Heart right ventricle (tissue), 16 donors: ENCODE measurements at regions not wholly inside any gene's neighbourhood (a gene's known extent, or its start where the extent isn't known, plus 50 kb on each side); places are given as distances from the start of the nearest gene placed in this dataset.
A peak's percentile ranks its signal among the peaks of the same experiment; 100 is the strongest.
"Not testable (repeated sequence)": the region's sequence is repeated elsewhere in the genome, so short reads cannot be mapped to it uniquely, and the experiment has no call there.

Experiments
- ATAC-seq, 8 donors: fragments of 200-7000 bp; cut with Tn5 transposase; one replicate each; pipeline ENCODE4 v1.9.1; 2020; ENCODE audit warnings: mild to moderate bottlenecking in 8 of 8, moderate library complexity in 8 of 8, moderate number of reproducible peaks in 1 of 8
- DNase-seq, 2 donors: peaks; one replicate each; pipeline ENCODE4 v3.0.0-alpha.2; 2020
- H3K27ac ChIP-seq, 10 donors: fragments of 200-600 bp; sonication (generic) in 2 of 10; one replicate each; pipeline versions ENCODE4 v1.5.0 to v1.8.0; 2020 to 2022; ENCODE audit warnings: mild to moderate bottlenecking in 3 of 10
- H3K27me3 ChIP-seq, 7 donors: fragments of 200-600 bp; one replicate each; pipeline ENCODE4 v1.8.0; 2021 to 2022; ENCODE audit warnings: mild to moderate bottlenecking in 2 of 7
- H3K36me3 ChIP-seq, 9 donors: fragments of 200-600 bp; sonication (generic) in 1 of 9; one replicate each; pipeline versions ENCODE4 v1.5.0 to v1.8.0; 2020 to 2022; ENCODE audit warnings: mild to moderate bottlenecking in 2 of 9
- H3K4me1 ChIP-seq, 9 donors: fragments of 200-600 bp; sonication (generic) in 1 of 9; one replicate each; pipeline versions ENCODE4 v1.5.0 to v1.8.0; 2020 to 2022; ENCODE audit warnings: mild to moderate bottlenecking in 4 of 9
- H3K4me3 ChIP-seq, 10 donors: fragments of 200-600 bp; sonication (generic) in 2 of 10; one replicate each; pipeline versions ENCODE4 v1.5.0 to v1.8.0; 2020 to 2022; ENCODE audit warnings: mild to moderate bottlenecking in 7 of 10, moderate library complexity in 2 of 10
- H3K9me3 ChIP-seq, 11 donors: fragments of 200-600 bp in 10 of 11; sonication (generic) in 2 of 11; one replicate each; pipeline versions ENCODE4 v1.5.0 to v1.8.0; 2013 to 2022; ENCODE audit warnings: mild to moderate bottlenecking in 2 of 11, control low read depth in 1 of 11, moderate library complexity in 1 of 11
- CTCF ChIP-seq, 9 donors: fragments of 200-600 bp; sonication (generic) in 2 of 9; IDR thresholded peaks; one replicate each; pipeline versions ENCODE4 v1.5.0 to v1.8.0; 2021 to 2022; ENCODE audit warnings: antibody characterized with exemption in 9 of 9, mild to moderate bottlenecking in 5 of 9, moderate library complexity in 1 of 9
- WGBS, 2 donors: extraction: QIAGEN DNeasy Blood & Tissue Kit; methylation state at CpG; one replicate each; pipeline ENCODE4 v1.1.7; 2013; ENCODE audit warnings: inconsistent platforms in 1 of 2; 5-methylcytosine and 5-hydroxymethylcytosine counted together
- intact Hi-C, 10 donors: fragments of 100-400 bp; cut with DNase I; formaldehyde crosslinking; loops; one replicate each; pipeline versions ENCODE4 v1.11.1 to v1.14.2; 2022
- donor health status: Arrhythmogenic right ventricular cardiomyopathy.
- donor health status: ischemic (EF 13 %, LVEDD 7.1; RV severe dilation, severe dysfunction).
- donor health status: healthy with polysubstance abuse.
- donor health status: DM: no; HTN: yes; CAD: no.
- donor health status: DM: no; HTN: no; CAD: no.
- donor health status: ischemic (EF 25% LVEDD 6.9; RV normal size, moderate dysfunction).
- donor health status: ischemic (EF 25% LVEDD 5.7; RV mildly dilated, moderate dysfunction).
- donor health status: healthy.
- donor health status: DM: yes; HTN: yes; CAD: no.
- donor health status: Ischemic cardiomyopathy.
- donor health status: ischemic (EF 35%, LVEDD 5.7; RV mildly dilated, moderate dysfunction).
- donor health status: nonischemic (EF 11% LVEDD 7.7; RV severe dilation, severe dysfunction).
- donor health status: DM: yes; HTN: yes; CAD: no.
- donor health status: PGD.
- donor health status: ischemic (EF 29% LVEDD 5.4; RV normal size, mild dysfunction).
- donor health status: nonischemic (EF 23%, LVEDD 6.1; RV moderate dilation, normal function).

DNA sequence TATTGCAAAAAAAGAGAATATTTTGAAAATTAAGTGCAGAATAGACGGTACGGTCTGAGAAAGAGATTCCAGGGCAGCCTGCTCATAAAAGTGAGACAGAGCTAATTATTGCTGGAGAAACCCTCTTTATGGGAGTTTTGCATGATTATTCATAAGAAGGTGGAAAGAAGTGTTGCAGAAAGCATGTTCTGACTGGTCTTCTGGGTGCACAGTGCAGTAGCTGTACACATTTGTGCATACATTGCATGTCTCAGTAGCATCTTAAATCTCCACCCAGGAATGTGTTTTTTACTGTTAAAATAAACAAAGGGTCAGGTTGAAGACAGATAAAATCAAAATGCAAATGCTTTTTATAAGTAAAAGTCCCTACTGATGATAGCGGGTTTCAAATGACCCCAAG is 1813.6 kb upstream of the DEFB115 start:
- TF ChIP-seq CTCF (IDR thresholded peaks at IDR 0.05): no peak
- no peak for ATAC-seq
- Histone ChIP-seq H3K9me3 (peaks cover 0 to 1% (median 0%) of the 10 kb centered on the region in 11 donors), H3K4me1 (peaks cover 0 to 2% (median 0%) of the 10 kb centered on the region in 9 donors), H3K27me3 (peaks cover 0 to 29% (median 5%) of the 10 kb centered on the region in 7 donors), H3K27ac (no peak overlapping the region), H3K4me3 (no peak overlapping the region), H3K36me3 (no peaks in the 10 kb centered on the region)
- 52 to 74% methylated on average over 3 of the region's 3 CpGs for WGBS, 2 donors
- DNase-seq: no peak
- intact Hi-C loops: no loop called here

GRCh38 chr20:29445050-29445907 is 1812.2 kb upstream of the DEFB115 start:
- Histone ChIP-seq H3K27ac (peak overlapping the region in 3 of 10 donors; percentile 22 to 66 (median 54)), H3K4me3 (peak overlapping the region in 7 of 10 donors; percentile 8 to 48 (median 37)), H3K27me3 (peaks cover 0 to 29% (median 5%) of the 10 kb centered on the region in 7 donors), H3K9me3 (peaks cover 0 to 13% (median 0%) of the 10 kb centered on the region in 11 donors)
- H3K4me1 ChIP-seq, H3K36me3 ChIP-seq, intact Hi-C loops: not testable (repeated sequence)
- DNase-seq: peak; percentile 51 to 85
- ATAC-seq: peak; percentile 99 to 100 (median 100)
- 21 to 30% methylated on average over 28 of the region's 28 CpGs for WGBS, 2 donors

- H3K36me3 ChIP-seq, H3K4me1 ChIP-seq, DNase-seq, ATAC-seq, H3K4me3 ChIP-seq, H3K27ac ChIP-seq, intact Hi-C loops: not testable (repeated sequence)
- Histone ChIP-seq H3K9me3 (peaks cover 0 to 13% (median 0%) of the 10 kb centered on the region in 11 donors), H3K27me3 (peaks cover 0 to 29% (median 5%) of the 10 kb centered on the region in 7 donors)
- 39 to 43% methylated on average over 42 to 52 of the region's 52 CpGs for WGBS, 2 donors
Measured at GRCh38 chr20:29447517-29448484, 1809.7 kb upstream of the DEFB115 start.

DNA sequence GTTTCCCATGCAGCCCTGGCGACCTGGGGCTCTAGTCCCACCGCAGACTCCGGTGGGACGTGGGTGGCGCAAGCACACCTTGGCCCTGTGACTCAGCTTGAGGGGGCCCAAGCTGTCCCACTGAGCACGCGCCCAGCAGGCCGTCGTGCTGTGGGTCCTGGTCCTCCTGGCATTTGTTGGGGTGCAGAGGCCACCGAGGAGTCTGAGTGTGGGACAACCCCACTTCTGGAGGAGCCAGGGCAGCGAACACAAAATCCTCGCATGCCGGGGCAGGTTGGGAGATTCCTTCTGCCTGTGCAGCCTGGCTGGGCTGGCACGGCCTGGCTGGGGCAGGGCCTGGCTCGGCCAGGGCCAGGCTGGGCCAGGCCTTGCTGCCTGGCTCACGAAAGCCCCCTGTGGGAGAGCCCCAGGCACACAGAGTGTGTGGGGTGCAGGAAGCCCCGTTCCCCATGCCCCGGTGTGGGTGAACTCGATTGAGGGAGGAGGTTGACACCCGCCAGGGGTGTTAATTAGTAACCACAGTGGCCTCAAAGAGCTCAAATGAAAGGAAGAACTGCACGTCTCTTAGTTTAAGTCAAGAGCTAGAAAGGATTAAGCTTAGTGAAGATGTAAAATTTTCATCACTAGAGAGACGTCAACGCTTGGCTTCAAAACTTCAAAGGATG is 1808.5 kb upstream of the DEFB115 start:
- no peak for ATAC-seq
- H3K36me3 ChIP-seq: no peaks in the 10 kb centered on the region
- WGBS, 2 donors: 69 to 73% methylated on average over 20 to 23 of the region's 23 CpGs
- no peaks in the 10 kb centered on the region for H3K4me1 ChIP-seq
- TF ChIP-seq CTCF (IDR thresholded peaks at IDR 0.05): no peak
- H3K27ac ChIP-seq: no peak overlapping the region
- H3K4me3 ChIP-seq: no peak overlapping the region
- no peak for DNase-seq
- intact Hi-C loops: no loop called here
- H3K9me3 ChIP-seq: peaks cover 0 to 13% (median 0%) of the 10 kb centered on the region in 11 donors
- H3K27me3 ChIP-seq: peaks cover 0 to 27% (median 5%) of the 10 kb centered on the region in 7 donors
